ENCODE measurements at regions not wholly inside any gene's neighbourhood (a gene's known extent, or its start where the extent isn't known, plus 50 kb on each side); places are given as distances from the start of the nearest gene placed in this dataset.

GRCh38 chr11:88420165-88420791 lies 82.7 kb upstream of the CTSC start:
- TF ChIP-seq CTCF (conservative IDR thresholded peaks at IDR 0.05; ENCODE audit: low read depth, low read length): no peak
- DNase-seq (ENCODE audit: low read depth): no peak

GRCh38 chr11:88418508-88418907 lies 81.0 kb upstream of the CTSC start:
- no peak for DNase-seq (ENCODE audit: low read depth)
- H3K4me3 ChIP-seq (ENCODE audit: low read depth, low read length): no peak overlapping the region
- TF ChIP-seq CTCF (conservative IDR thresholded peaks at IDR 0.05; ENCODE audit: low read depth, low read length): no peak

More at GRCh38 chr11:88420165-88420791, 82.7 kb upstream of the CTSC start:
- H3K4me3 ChIP-seq (ENCODE audit: low read depth, low read length): no peak overlapping the region

GRCh38 chr11:88415495-88415894 lies 78.0 kb upstream of the CTSC start:
- no peak for DNase-seq (ENCODE audit: low read depth)
- H3K4me3 ChIP-seq (ENCODE audit: low read depth, low read length): no peak overlapping the region
- no peak for TF ChIP-seq CTCF (conservative IDR thresholded peaks at IDR 0.05; ENCODE audit: low read depth, low read length)

GRCh38 chr11:88414981-88415413 lies 77.5 kb upstream of the CTSC start:
- TF ChIP-seq CTCF (conservative IDR thresholded peaks at IDR 0.05; ENCODE audit: low read depth, low read length): no peak
- DNase-seq (ENCODE audit: low read depth): no peak
- no peak overlapping the region for H3K4me3 ChIP-seq (ENCODE audit: low read depth, low read length)

- no peak for TF ChIP-seq CTCF (conservative IDR thresholded peaks at IDR 0.05; ENCODE audit: low read depth, low read length)
- no peak overlapping the region for H3K4me3 ChIP-seq (ENCODE audit: low read depth, low read length)
- DNase-seq (ENCODE audit: low read depth): no peak
Observed at GRCh38 chr11:88414385-88414861, 76.9 kb upstream of the CTSC start.

GRCh38 chr11:88411265-88411664 lies 73.7 kb upstream of the CTSC start:
- no peak for DNase-seq (ENCODE audit: low read depth)
- no peak overlapping the region for H3K4me3 ChIP-seq (ENCODE audit: low read depth, low read length)
- TF ChIP-seq CTCF (conservative IDR thresholded peaks at IDR 0.05; ENCODE audit: low read depth, low read length): no peak

GRCh38 chr11:88410656-88411055 lies 73.1 kb upstream of the CTSC start:
- no peak for TF ChIP-seq CTCF (conservative IDR thresholded peaks at IDR 0.05; ENCODE audit: low read depth, low read length)
- H3K4me3 ChIP-seq (ENCODE audit: low read depth, low read length): no peak overlapping the region
- no peak for DNase-seq (ENCODE audit: low read depth)

Data from epithelial cell of proximal tubule (primary cell).